Coronary artery (tissue), 2 donors: ENCODE measurements at regions not wholly inside any gene's neighbourhood (a gene's known extent, or its start where the extent isn't known, plus 50 kb on each side); places are given as distances from the start of the nearest gene placed in this dataset.

Source experiments
- DNase-seq: peaks from one replicate; pipeline ENCODE4 v3.0.0-alpha.2; 2017; ENCODE audit warnings: low spot score
- H3K27ac ChIP-seq, 2 donors: fragments of 200-600 bp; sonication (generic); one replicate each; pipeline ENCODE4 v1.5.1; 2016 to 2019
- H3K4me3 ChIP-seq: fragments of 200-600 bp; sonication (generic); 2 replicates; pipeline ENCODE4 v1.5.1; 2016; ENCODE audit warnings: mild to moderate bottlenecking, moderate library complexity
- CTCF ChIP-seq: fragments of 200-600 bp; sonication (generic); IDR thresholded peaks from one replicate; pipeline ENCODE4 v1.5.1; 2019; ENCODE audit warnings: antibody characterized with exemption

- no peak for DNase-seq
- Histone ChIP-seq H3K4me3 (no peak overlapping the region), H3K27ac (no peak overlapping the region)
- no peak for TF ChIP-seq CTCF
Measured at GRCh38 chr6:166228839-166229528, 61.3 kb upstream of the TBXT start.

GRCh38 chr6:166228425-166228824 lies 60.8 kb upstream of the TBXT start:
- Histone ChIP-seq H3K4me3 (no peak overlapping the region), H3K27ac (no peak overlapping the region)
- no peak for TF ChIP-seq CTCF
- DNase-seq: no peak

GRCh38 chr6:166223079-166223478 lies 55.4 kb upstream of the TBXT start:
- Histone ChIP-seq H3K27ac (no peak overlapping the region), H3K4me3 (no peak overlapping the region)
- DNase-seq: no peak
- TF ChIP-seq CTCF: no peak

DNA sequence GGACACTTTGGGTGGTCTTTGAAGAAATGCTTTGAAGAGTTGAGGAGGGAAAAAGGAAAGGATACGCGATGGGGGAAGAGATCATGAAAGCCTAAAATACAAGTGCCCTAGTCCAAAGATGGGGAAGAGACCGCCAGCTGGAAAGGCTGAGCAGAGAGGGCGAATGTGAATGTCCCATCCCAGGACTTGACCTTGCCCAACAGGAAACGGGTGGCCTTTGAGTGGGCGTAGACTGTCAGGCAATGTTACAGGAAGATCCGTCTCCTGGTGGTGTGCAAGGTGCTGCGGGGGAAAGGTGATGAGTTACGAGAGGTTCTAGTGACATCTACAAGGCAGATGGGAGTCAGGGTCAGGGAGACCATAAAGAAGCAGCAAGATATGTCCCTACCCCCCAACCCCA lies 55.0 kb upstream of the TBXT start:
- no peak for DNase-seq
- no peak for TF ChIP-seq CTCF
- Histone ChIP-seq H3K27ac (no peak overlapping the region), H3K4me3 (no peak overlapping the region)

DNA sequence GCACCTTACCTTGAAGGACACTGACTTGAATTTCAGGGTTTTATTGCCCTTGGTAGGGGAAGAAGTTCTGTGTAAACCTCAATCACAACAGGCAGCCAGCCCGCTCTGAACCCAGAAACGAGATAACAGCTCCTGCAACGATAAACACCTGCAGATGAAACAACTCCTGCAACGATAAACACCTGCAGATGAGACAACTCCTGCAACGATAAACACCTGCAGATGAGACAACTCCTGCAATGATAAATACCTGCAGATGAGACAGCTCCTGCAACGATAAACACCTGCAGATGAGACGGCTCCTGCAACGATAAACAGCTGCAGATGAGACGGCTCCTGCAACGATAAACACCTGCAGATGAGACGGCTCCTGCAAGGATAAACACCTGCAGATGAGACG lies 54.0 kb upstream of the TBXT start:
- H3K4me3 ChIP-seq: no peak overlapping the region
- no peak for TF ChIP-seq CTCF
- no peak for DNase-seq
- H3K27ac ChIP-seq: no peak overlapping the region

DNA sequence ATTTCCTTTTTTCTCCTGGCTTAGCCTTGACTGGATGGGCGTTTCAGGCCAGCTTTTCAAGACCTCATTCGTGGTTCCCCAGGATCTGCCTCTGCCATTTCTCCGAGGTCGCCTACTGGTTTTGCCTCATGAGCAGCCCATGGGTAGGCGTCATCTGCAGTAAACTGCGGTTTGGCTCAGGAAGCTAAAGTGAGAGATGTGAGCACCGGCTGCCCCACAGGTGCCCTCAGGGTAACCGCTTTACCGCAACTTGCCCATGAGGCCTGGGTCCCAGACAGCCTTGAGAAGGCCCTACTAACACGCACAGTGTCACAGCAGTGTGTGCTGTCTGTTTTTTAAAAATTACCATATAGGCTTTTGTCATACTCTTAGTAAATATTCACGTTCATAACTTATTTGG lies 53.4 kb upstream of the TBXT start:
- DNase-seq: no peak
- Histone ChIP-seq H3K27ac (no peak overlapping the region), H3K4me3 (no peak overlapping the region)
- TF ChIP-seq CTCF: no peak
